ENCODE measurements at regions not wholly inside any gene's neighbourhood (a gene's known extent, or its start where the extent isn't known, plus 50 kb on each side); places are given as distances from the start of the nearest gene placed in this dataset.

DNA sequence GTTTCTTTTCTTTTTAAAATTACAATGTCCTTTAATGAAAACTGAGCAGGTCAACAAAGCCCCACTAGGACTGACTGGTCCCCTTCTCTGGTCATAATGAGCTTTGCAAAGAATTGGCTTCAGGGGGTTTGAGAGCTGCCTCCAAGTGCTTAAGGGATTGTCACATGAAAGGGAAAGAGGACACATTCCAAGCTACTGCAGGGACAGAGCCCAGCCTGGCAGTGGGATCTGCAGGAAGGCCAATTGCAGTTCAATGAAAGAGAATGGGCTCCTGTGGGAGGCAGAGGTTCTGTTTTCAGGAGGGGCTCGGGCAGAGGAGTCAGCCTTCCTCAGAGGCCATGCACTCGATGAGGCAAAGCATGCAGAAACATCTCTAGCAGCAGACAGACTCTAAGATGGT lies 84.1 kb upstream of the ACKR3 start:
- TF ChIP-seq EZH2phosphoT487 (IDR thresholded peaks at IDR 0.05; ENCODE audit: borderline replicate concordance): no peak
- TF ChIP-seq CTCF (conservative IDR thresholded peaks at IDR 0.05; ENCODE audit: low read length): no peak
